ENCODE measurements at regions not wholly inside any gene's neighbourhood (a gene's known extent, or its start where the extent isn't known, plus 50 kb on each side); places are given as distances from the start of the nearest gene placed in this dataset.
"Not testable (repeated sequence)": the region's sequence is repeated elsewhere in the genome, so short reads cannot be mapped to it uniquely, and the experiment has no call there.

GRCh38 chr2:106257830-106258229 lies 63.7 kb upstream of the UXS1 start:
- DNase-seq (ENCODE audit: low read depth in 2 of 2) = no peak

DNA sequence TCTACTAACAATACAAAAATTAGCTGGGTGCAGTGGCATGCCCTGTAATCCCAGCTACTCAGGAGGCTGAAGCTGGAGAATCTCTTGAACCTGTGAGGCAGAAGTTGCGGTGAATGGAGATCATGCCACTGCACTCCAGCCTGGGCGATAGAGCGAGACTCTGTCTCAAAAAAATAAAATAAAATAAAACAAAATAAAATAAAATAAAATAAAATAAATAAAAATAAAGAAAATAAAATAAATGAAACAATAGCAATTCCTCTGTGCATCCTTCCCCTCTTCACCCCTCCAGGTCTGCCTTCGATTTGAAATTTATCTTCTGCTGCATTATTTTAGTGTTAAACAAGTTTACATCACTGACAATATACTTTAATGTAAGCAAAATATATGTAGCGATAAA lies 63.0 kb upstream of the UXS1 start:
- DNase-seq (ENCODE audit: low read depth in 2 of 2) = no peak

DNA sequence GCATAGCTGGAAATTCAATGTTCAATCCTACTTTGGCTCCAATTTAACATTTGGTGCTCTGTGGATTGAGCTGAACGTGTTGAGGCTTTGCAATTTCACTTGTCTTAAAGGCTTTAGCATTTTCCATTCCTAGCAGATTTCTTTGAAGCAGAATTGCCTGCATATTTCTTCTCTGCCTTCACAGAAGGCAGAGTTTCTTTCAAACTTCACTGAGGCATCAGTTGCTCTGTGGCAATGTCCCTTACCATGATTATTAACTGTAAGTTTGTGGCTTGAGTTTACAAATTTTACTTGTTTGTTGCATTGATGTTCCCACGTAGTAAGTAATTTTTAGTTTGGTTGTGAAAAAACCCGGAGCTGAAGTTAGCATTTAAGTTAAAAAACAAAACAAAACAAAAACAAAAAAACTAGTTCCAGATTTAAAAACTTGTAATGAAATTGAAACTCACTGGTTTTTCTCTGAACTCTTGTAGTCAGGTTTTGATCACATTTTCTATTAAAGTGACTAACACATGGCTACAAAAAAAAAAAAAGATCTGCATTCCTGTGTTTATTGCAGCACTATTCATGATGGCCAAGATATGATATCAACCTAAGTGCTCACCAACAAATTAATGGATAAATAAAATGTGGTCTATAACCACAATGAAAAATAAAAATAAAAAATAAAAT lies 55.2 kb upstream of the UXS1 start:
- not testable (repeated sequence) for DNase-seq (ENCODE audit: low read depth in 2 of 2)

- DNase-seq (ENCODE audit: low read depth in 2 of 2) = peak in 1 of 2 experiments; percentile 3
Measured at GRCh38 chr2:106248548-106249151, 54.5 kb upstream of the UXS1 start.
